GM18502 (cell line): ENCODE measurements at regions not wholly inside any gene's neighbourhood (a gene's known extent, or its start where the extent isn't known, plus 50 kb on each side); places are given as distances from the start of the nearest gene placed in this dataset.

Source experiments
- ATAC-seq: cut with Tn5 transposase; IDR thresholded peaks from one replicate; pipeline ENCODE4 v1.9.1; 2021; ENCODE audit warnings: mild to moderate bottlenecking; ENCODE audit not compliant: unreplicated experiment, poor library complexity

DNA sequence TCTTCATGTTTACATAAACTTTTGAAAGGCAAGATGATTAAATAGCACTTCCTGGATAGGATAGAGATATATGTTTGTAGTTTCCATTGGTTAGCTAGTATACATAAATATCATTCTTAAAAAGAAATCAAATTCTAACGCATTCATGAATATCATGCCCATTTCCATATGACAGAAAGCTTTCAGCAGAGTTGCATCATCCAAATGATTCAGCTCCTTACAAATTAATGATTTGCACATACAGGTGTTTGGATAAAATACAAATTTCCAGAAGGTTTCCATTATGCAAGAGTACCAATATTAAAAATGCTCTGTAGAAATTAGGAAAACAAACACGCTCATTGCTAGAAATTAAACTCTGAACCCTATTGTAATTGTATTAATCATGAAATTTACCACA, 264.4 kb downstream of the FOXG1 start:
- no peak for ATAC-seq

- no peak for ATAC-seq
Measured at GRCh38 chr14:29035134-29035533, 268.5 kb downstream of the FOXG1 start.

DNA sequence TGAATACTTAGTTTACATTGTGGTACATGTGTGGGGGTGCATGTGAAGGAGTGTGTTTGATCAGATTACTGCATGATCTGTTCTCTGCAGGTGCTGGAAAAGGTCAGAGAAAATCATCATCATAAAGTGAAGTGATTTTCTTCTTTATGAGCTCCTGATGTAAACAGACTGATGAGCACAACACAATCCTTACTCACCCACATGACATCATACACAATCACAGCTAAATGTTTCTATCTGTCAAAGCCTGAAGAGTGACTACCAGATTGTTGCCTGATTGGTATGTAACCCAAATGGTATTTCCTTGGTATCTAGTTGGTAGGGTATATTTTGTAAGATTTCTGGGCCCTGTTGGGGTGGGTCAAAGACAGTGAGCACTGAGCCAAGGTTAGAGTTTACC, 270.8 kb downstream of the FOXG1 start:
- no peak for ATAC-seq

- ATAC-seq = no peak
Measured at GRCh38 chr14:29039171-29039570, 272.6 kb downstream of the FOXG1 start.

- no peak for ATAC-seq
Measured at GRCh38 chr14:29042551-29042950, 276.0 kb downstream of the FOXG1 start.

DNA sequence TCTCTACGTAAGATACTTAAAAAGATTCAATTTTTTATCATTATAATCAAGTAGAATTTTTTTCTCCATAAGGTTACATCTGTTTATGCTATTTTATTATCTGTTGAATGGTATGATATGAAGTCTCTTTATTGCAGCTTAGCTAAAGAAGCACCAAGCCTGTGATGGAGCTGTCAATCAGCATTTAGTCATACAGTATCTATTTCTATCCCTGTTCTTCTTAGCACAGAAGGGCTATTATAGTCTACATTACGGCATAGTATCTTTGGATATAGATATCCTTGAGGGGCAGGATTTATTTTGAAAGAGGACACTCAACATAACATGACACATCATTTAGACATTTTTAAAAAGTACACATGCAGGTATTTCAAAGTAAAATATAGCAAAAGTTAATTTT, 277.1 kb downstream of the FOXG1 start:
- no peak for ATAC-seq

GRCh38 chr14:29045237-29045636, 278.6 kb downstream of the FOXG1 start:
- ATAC-seq = no peak

GRCh38 chr14:29054119-29054518, 287.5 kb downstream of the FOXG1 start:
- no peak for ATAC-seq

GRCh38 chr14:29056041-29056566, 289.5 kb downstream of the FOXG1 start:
- no peak for ATAC-seq

GRCh38 chr14:29061702-29062101, 295.1 kb downstream of the FOXG1 start:
- no peak for ATAC-seq

GRCh38 chr14:29062466-29062865, 295.9 kb downstream of the FOXG1 start:
- ATAC-seq = no peak

DNA sequence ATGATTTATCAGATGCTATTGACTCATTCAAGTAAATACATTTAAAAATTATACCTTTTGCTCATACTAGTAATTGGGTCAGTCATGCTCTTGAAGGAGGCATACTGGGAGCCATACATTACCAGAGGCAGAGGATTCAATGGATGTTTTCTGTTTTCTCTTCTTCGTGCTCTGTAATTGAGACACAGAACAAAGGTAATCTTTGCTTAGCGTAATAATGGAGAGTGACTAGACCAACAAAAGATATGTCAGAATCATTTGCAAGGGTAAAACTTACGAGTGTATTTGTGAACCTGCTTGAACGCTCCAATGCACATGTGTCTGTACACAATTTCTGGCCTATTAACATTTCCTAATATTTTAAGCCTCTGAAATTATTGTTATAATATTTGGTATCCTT, 296.4 kb downstream of the FOXG1 start:
- ATAC-seq = no peak

- ATAC-seq = no peak
Measured at GRCh38 chr14:29064305-29064900, 297.8 kb downstream of the FOXG1 start.

DNA sequence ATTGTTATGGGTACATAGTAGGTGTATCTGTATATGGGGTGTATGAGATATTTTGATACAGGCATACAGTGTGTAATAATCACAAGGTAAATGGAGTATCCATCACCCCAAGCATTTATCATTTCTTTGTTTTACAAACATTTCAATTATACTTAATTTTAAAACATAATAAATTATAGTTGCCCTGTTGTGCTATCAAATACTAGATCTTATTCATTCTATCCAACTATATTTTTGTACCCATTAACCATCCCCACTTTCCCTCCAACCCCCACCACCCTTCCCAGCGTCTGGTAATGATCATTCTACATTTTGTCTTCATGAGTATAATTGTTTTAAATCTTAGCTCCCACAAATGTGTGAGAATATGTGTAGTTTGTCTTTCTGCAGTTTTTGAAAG, 302.6 kb downstream of the FOXG1 start:
- no peak for ATAC-seq

DNA sequence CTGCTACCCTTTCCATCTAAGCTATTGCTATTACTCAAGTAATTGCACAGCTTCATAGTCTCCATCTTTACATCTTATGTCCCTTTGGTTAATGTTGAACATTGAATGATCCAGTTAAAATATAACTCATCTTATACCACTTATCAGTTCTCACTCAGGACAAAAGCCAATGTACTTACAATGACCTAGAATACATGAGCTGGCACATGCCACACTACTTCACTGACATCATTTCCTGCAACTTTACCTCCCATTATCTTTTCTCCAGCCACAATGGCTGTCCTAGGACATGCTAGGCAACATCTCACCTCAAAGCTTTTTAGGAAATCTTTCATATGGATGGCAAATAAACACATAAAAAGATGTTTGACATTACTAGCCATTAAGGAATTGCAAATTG, 309.2 kb downstream of the FOXG1 start:
- ATAC-seq = no peak

- ATAC-seq = no peak
Measured at GRCh38 chr14:29077916-29078315, 311.3 kb downstream of the FOXG1 start.

GRCh38 chr14:29078810-29079522, 312.4 kb downstream of the FOXG1 start:
- ATAC-seq = no peak

GRCh38 chr14:29085546-29085945, 319.0 kb downstream of the FOXG1 start:
- no peak for ATAC-seq

DNA sequence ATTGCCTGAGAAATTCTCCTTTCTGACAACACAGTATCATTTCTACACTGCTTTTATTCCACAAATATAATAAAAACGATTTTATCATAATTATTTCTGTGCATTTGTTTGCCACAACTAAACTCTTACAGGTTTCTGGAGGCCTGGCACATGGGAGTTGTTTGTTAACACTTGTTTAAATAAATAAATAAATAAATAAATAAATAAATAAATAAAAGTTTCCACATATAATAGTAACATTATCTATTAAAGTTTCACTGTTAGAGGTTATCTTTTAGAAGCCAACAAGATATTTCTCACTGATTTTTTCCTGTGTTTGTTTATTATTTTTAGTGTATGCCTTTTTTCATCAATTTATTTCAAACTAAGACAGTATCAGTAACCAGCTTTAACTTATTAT, 323.3 kb downstream of the FOXG1 start:
- no peak for ATAC-seq

- no peak for ATAC-seq
Measured at GRCh38 chr14:29092121-29092520, 325.5 kb downstream of the FOXG1 start.

DNA sequence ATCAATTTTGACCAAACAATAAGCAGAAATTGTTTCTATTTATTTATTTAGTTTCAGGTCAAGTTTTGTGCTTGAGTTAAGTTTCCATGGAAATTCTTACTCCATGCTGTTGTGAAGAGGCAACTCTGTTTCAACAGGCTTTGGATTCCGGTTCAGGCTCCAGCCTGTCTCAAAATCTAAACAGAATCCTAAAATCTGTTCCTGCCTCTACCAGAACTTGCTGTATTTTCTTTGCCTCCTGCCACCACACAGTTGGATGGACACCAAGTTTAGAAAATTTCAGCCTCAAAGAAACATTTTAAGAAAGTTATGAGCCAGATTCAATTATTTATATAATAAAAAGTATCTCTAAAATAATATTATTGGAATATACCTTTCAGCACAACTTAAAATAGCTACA, 330.9 kb downstream of the FOXG1 start:
- ATAC-seq = no peak

DNA sequence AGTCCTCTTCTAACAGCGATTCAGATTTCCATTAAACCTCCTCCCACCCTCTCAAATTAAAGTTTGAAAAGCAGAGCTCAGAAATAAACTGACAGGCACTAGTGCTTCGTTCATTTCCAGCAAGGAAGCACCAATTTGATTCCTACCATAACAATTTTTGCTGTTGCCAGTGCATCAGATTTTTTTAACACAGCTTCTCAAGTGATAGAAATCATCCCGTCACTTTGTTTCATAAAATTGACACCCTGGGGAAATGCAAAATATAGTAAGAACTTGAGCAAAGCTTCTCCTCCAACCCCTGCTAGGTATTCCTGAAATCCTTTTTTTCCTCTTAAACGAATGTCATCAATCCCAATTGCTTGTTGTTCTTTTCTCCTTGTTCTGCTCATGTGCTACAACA, 332.1 kb downstream of the FOXG1 start:
- no peak for ATAC-seq
